ENCODE measurements at regions not wholly inside any gene's neighbourhood (a gene's known extent, or its start where the extent isn't known, plus 50 kb on each side); places are given as distances from the start of the nearest gene placed in this dataset.

DNA sequence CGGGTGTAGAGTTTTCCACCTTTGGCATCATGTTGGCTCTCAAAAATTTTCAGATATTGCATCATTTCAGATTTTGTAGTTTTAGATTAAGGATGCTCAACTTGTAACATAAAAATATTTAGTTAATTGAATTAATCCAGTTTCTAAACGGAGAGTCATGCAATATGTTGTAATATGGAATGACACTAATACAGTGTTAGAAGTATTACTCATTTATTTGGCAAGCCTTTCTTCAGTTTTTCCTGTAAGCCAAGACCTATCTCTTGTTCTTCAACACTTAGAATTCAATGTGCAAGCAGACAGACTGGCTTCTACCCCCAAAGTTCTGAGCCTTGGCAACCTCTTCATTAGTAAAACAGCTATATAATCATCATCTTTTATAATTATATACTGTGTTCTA is 985.0 kb upstream of the GOT2 start:
- no peak for ATAC-seq
- DNase-seq (ENCODE audit: low read depth, low spot score) = no peak
- Histone ChIP-seq H3K9me3 (ENCODE audit: control insufficient read depth, insufficient read depth, low read depth, low read length) (no peaks in the 10 kb centered on the region), H3K36me3 (ENCODE audit: control insufficient read depth, insufficient read depth, low read length) (no peaks in the 10 kb centered on the region), H3K27me3 (ENCODE audit: control insufficient read depth, insufficient read depth, low read length) (no peaks in the 10 kb centered on the region), H3K4me1 (ENCODE audit: control insufficient read depth, insufficient read depth, low read length) (no peaks in the 10 kb centered on the region), H3K4me3 (ENCODE audit: low read depth in 2 of 2, low read length in 2 of 2) (no peak overlapping the region), H3K27ac (ENCODE audit: low read length) (no peak overlapping the region)
- BruUV-seq (replicated peaks) = no TSS peak
- POLR2A ChIA-PET = no interaction called here
- intact Hi-C loops (cut with micrococcal nuclease; ENCODE audit: unreplicated experiment) (no loop called here), in situ Hi-C loops (cut with HindIII; ENCODE audit: low pct_unique_long_range_greater_than_20kb, low sequenced_read_pairs) (no loop called here)
- CTCF ChIA-PET = no interaction called here
- no peak for TF ChIP-seq SIN3A (IDR thresholded peaks at IDR 0.05; ENCODE audit: borderline replicate concordance, insufficient read depth, low read depth, low read length)
- TF ChIP-seq, protein P1, sequence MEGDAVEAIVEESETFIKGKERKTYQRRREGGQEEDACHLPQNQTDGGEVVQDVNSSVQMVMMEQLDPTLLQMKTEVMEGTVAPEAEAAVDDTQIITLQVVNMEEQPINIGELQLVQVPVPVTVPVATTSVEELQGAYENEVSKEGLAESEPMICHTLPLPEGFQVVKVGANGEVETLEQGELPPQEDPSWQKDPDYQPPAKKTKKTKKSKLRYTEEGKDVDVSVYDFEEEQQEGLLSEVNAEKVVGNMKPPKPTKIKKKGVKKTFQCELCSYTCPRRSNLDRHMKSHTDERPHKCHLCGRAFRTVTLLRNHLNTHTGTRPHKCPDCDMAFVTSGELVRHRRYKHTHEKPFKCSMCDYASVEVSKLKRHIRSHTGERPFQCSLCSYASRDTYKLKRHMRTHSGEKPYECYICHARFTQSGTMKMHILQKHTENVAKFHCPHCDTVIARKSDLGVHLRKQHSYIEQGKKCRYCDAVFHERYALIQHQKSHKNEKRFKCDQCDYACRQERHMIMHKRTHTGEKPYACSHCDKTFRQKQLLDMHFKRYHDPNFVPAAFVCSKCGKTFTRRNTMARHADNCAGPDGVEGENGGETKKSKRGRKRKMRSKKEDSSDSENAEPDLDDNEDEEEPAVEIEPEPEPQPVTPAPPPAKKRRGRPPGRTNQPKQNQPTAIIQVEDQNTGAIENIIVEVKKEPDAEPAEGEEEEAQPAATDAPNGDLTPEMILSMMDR (IDR thresholded peaks at IDR 0.05) = no peak
- no peak for TF ChIP-seq POLR2AphosphoS5 (IDR thresholded peaks at IDR 0.05; ENCODE audit: low read depth, low read length)
- TF ChIP-seq TCF7L2 (IDR thresholded peaks at IDR 0.05; ENCODE audit: low read depth, low read length) = no peak
- TF ChIP-seq, protein P2, sequence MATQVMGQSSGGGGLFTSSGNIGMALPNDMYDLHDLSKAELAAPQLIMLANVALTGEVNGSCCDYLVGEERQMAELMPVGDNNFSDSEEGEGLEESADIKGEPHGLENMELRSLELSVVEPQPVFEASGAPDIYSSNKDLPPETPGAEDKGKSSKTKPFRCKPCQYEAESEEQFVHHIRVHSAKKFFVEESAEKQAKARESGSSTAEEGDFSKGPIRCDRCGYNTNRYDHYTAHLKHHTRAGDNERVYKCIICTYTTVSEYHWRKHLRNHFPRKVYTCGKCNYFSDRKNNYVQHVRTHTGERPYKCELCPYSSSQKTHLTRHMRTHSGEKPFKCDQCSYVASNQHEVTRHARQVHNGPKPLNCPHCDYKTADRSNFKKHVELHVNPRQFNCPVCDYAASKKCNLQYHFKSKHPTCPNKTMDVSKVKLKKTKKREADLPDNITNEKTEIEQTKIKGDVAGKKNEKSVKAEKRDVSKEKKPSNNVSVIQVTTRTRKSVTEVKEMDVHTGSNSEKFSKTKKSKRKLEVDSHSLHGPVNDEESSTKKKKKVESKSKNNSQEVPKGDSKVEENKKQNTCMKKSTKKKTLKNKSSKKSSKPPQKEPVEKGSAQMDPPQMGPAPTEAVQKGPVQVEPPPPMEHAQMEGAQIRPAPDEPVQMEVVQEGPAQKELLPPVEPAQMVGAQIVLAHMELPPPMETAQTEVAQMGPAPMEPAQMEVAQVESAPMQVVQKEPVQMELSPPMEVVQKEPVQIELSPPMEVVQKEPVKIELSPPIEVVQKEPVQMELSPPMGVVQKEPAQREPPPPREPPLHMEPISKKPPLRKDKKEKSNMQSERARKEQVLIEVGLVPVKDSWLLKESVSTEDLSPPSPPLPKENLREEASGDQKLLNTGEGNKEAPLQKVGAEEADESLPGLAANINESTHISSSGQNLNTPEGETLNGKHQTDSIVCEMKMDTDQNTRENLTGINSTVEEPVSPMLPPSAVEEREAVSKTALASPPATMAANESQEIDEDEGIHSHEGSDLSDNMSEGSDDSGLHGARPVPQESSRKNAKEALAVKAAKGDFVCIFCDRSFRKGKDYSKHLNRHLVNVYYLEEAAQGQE (IDR thresholded peaks at IDR 0.05; ENCODE audit: insufficient read depth in 1 of 2, low read depth in 2 of 2, low read length in 1 of 2) = no peak

DNA sequence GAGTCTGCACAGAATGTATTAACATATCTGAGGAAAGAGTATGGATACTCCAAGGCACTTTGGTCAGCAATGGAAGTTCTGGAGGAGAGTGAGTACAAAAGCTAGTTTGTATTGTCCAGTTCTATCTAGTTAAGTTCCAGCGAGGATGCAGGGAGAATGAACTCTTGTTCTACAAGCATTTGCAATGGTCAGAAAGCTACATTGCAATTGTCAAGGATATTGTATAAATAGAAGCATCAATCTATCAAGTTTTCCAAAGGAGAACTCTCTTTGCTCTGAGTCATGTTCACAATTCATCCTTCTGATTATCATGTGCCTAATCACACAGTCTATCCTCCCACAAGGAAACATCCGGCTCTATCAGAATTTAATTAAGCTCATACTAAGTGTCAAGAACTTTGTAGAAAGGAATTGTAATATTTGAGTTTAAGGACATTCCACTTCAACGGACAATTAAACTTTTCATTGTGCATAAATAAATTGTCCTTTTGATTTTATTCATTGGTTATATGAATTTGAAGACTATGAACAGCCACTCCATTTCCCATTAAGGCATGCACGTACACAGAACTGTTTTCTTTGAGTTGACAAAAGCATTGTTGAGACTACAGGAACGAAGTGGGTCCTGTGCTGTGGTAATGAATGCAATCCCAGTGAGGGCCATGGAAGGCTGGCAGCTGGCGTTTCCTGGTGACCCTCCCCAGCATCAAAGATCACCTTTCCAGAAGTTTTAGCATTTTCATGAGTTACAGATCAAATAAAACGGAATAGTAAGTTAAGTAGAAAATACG is 973.5 kb upstream of the GOT2 start:
- no peak for DNase-seq (ENCODE audit: low read depth, low spot score)
- Histone ChIP-seq H3K9me3 (ENCODE audit: control insufficient read depth, insufficient read depth, low read depth, low read length) (no peaks in the 10 kb centered on the region), H3K4me1 (ENCODE audit: control insufficient read depth, insufficient read depth, low read length) (no peaks in the 10 kb centered on the region), H3K27ac (ENCODE audit: low read length) (no peak overlapping the region), H3K4me3 (ENCODE audit: low read depth in 2 of 2, low read length in 2 of 2) (no peak overlapping the region), H3K36me3 (ENCODE audit: control insufficient read depth, insufficient read depth, low read length) (no peaks in the 10 kb centered on the region), H3K27me3 (ENCODE audit: control insufficient read depth, insufficient read depth, low read length) (no peaks in the 10 kb centered on the region)
- no peak for ATAC-seq
- intact Hi-C loops (cut with micrococcal nuclease; ENCODE audit: unreplicated experiment) = no loop called here
- in situ Hi-C loops (cut with HindIII; ENCODE audit: low pct_unique_long_range_greater_than_20kb, low sequenced_read_pairs) = no loop called here
- ChIA-PET POLR2A (no interaction called here), CTCF (interaction anchor here (0.5 kb wide), 1 partner anchor 515 kb away, joined by 5 read pairs; no protein-coding TSS in a partner anchor)
- no TSS peak for BruUV-seq (replicated peaks)
- TF ChIP-seq SIN3A (IDR thresholded peaks at IDR 0.05; ENCODE audit: borderline replicate concordance, insufficient read depth, low read depth, low read length) = no peak
- TF ChIP-seq, protein P2 (IDR thresholded peaks at IDR 0.05; ENCODE audit: insufficient read depth in 1 of 2, low read depth in 2 of 2, low read length in 1 of 2) = no peak
- TF ChIP-seq, protein P1 (IDR thresholded peaks at IDR 0.05) = no peak

Data from Panc1 (cell line).